MG63 (cell line): ENCODE measurements at regions not wholly inside any gene's neighbourhood (a gene's known extent, or its start where the extent isn't known, plus 50 kb on each side); places are given as distances from the start of the nearest gene placed in this dataset.
A peak's percentile ranks its signal among the peaks of the same experiment; 100 is the strongest.

Experiments
- DNase-seq: peaks from one replicate; pipeline ENCODE4 v3.0.0-alpha.2; 2020
- H3K27me3 ChIP-seq: fragments of 250-450 bp; sonication (Bioruptor Pico); 2 replicates; pipeline ENCODE4 v1.5.1; 2020; ENCODE audit warnings: mild to moderate bottlenecking, moderate library complexity
- H3K36me3 ChIP-seq: fragments of 250-450 bp; sonication (Bioruptor Pico); 2 replicates; pipeline ENCODE4 v1.5.1; 2020; ENCODE audit warnings: mild to moderate bottlenecking, moderate library complexity
- H3K4me3 ChIP-seq: fragments of 250-450 bp; sonication (Bioruptor Pico); 2 replicates; pipeline ENCODE4 v1.5.1; 2020; ENCODE audit warnings: mild to moderate bottlenecking, moderate library complexity
- H3K9me3 ChIP-seq: fragments of 250-450 bp; sonication (Bioruptor Pico); 2 replicates; pipeline ENCODE4 v1.5.1; 2020; ENCODE audit warnings: mild to moderate bottlenecking, moderate library complexity

DNA sequence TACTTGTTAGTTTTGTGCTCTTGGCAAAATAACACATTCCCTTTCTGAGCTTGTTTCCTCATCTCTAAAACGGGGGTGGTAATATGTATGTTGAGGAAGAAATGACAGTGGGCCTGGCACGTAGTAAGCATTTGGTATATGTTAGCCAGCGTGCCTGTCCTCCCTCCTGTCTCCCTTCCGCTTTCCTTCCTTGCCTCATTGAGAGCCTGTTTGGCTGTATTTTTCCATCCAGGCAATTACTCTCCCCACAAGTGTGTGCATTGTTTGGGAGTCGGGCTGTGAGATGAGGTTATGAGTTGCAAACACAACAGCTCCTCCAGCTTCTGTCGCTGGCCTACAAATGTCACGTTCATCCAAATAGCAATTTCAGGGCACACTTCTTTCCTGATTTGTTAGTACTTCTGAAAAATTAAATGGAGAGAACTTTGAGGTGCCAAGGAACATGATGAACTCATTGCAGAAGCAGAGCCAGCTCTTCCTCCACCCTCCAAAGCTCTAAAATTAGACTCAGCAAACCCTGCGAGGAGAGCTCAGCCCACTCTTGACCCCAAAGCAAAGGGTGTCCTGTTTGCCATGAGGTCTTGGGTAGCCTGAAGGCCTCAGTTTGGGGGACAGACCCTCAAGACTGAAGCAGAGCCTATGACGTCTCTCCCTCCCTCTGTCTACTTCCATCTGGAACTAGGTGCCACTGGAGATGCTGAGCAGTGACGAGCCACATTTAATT lies 50.7 kb upstream of the TOX2 start:
- no peaks in the 10 kb centered on the region for H3K9me3 ChIP-seq
- H3K4me3 ChIP-seq = no peak overlapping the region
- no peaks in the 10 kb centered on the region for H3K27me3 ChIP-seq
- no peak for DNase-seq
- no peaks in the 10 kb centered on the region for H3K36me3 ChIP-seq

DNA sequence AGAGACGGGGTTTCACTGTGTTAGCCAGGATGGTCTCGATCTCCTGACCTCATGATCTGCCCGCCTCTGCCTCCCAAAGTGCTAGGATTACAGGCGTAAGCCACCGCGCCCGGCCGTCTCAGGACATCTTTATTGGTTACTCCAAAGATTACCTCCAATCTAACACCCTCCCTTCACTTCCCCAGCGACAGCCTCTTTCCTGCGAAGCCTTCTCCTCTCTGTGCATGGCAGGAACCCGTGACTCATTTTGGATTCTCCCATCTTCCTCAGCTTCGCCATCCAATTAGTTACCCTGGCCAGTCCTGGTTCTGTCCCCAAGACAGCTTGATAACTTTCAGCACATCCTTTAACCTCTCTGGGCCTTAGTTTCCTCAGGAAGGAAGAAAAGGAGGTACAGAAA lies 51.3 kb upstream of the TOX2 start:
- H3K4me3 ChIP-seq = no peak overlapping the region
- H3K9me3 ChIP-seq = no peaks in the 10 kb centered on the region
- no peaks in the 10 kb centered on the region for H3K27me3 ChIP-seq
- no peaks in the 10 kb centered on the region for H3K36me3 ChIP-seq
- no peak for DNase-seq

- no peaks in the 10 kb centered on the region for H3K27me3 ChIP-seq
- DNase-seq = no peak
- H3K36me3 ChIP-seq = no peaks in the 10 kb centered on the region
Observed at GRCh38 chr20:43862438-43862837, 52.2 kb upstream of the TOX2 start.

GRCh38 chr20:43859994-43860393 lies 54.7 kb upstream of the TOX2 start:
- no peaks in the 10 kb centered on the region for H3K9me3 ChIP-seq

More at GRCh38 chr20:43862438-43862837, 52.2 kb upstream of the TOX2 start:
- Histone ChIP-seq H3K4me3 (no peak overlapping the region), H3K9me3 (no peaks in the 10 kb centered on the region)

GRCh38 chr20:43857932-43858331 lies 56.7 kb upstream of the TOX2 start:
- DNase-seq = no peak
- Histone ChIP-seq H3K4me3 (no peak overlapping the region), H3K27me3 (peaks cover 2% of the 10 kb centered on the region; the same call in 1 of the 2 replicates)

More at GRCh38 chr20:43859994-43860393, 54.7 kb upstream of the TOX2 start:
- DNase-seq = no peak
- Histone ChIP-seq H3K36me3 (no peaks in the 10 kb centered on the region), H3K4me3 (no peak overlapping the region), H3K27me3 (peaks cover 2% of the 10 kb centered on the region; the same call in 1 of the 2 replicates)

DNA sequence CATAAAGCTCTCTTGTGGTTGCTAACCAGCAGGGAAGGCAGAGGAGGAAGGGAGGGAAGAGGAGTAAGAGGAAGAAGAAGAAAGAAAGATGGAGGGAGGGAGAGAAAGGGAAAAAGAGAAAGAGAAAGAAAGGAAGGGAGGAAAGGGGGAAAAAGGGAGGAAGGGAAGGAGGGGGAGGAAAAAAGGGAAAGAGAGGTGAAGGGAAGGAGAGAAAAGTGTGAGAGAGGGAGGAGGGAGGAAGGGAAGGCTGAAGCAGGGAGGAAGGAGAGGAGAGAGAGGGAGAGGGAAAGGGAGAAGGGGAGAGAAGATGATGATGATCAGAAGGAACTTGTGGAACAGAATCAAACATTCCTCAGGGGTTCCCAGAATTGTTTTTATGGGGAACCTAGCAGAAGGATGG lies 57.5 kb upstream of the TOX2 start:
- Histone ChIP-seq H3K4me3 (no peak overlapping the region), H3K27me3 (peaks cover 2% of the 10 kb centered on the region; the same call in 1 of the 2 replicates), H3K9me3 (no peaks in the 10 kb centered on the region), H3K36me3 (no peaks in the 10 kb centered on the region)
- DNase-seq = no peak

More at GRCh38 chr20:43857932-43858331, 56.7 kb upstream of the TOX2 start:
- Histone ChIP-seq H3K9me3 (no peaks in the 10 kb centered on the region), H3K36me3 (no peaks in the 10 kb centered on the region)

GRCh38 chr20:43855803-43856202 lies 58.8 kb upstream of the TOX2 start:
- Histone ChIP-seq H3K27me3 (peaks cover 2% of the 10 kb centered on the region; the same call in 1 of the 2 replicates), H3K36me3 (no peaks in the 10 kb centered on the region), H3K4me3 (no peak overlapping the region), H3K9me3 (no peaks in the 10 kb centered on the region)
- DNase-seq = no peak

GRCh38 chr20:43853918-43854317 lies 60.7 kb upstream of the TOX2 start:
- Histone ChIP-seq H3K36me3 (no peaks in the 10 kb centered on the region), H3K4me3 (no peak overlapping the region), H3K9me3 (no peaks in the 10 kb centered on the region), H3K27me3 (peaks cover 2% of the 10 kb centered on the region; the same call in 1 of the 2 replicates)
- DNase-seq = no peak

DNA sequence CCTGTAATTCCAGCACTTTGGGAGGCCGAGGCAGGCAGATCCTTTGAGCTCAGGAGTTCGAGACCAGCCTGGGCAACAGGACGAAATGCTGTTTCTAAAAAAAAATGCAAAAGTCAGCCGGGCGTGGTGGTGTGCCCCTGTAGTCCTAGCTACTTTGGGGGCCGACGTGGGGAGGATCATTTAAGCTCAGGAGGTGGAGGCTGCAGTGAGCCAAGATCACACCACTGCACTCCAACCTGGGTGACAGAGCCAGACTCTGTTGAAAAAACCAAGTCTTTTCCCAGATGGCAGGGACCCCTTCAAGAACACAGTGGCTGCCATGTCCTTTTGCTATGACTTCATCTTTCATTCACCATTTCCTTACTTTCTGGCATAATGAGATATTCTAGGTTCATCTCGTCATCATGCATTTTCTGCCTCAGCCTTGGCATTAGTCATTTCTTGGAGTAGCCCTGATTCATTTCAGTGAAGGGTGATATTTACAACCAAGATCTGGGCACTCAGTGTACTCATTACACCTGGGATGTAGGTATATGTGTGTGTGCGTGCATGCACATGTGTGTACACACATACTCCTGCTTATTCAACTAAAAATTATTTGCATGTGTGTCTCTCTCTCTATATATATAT lies 61.4 kb upstream of the TOX2 start:
- no peak for DNase-seq
- H3K36me3 ChIP-seq = no peaks in the 10 kb centered on the region
- H3K9me3 ChIP-seq = no peaks in the 10 kb centered on the region
- H3K4me3 ChIP-seq = no peak overlapping the region
- peaks cover 2% of the 10 kb centered on the region; the same call in 1 of the 2 replicates for H3K27me3 ChIP-seq

- Histone ChIP-seq H3K9me3 (no peaks in the 10 kb centered on the region), H3K27me3 (no peaks in the 10 kb centered on the region), H3K36me3 (no peaks in the 10 kb centered on the region), H3K4me3 (no peak overlapping the region)
- DNase-seq = peak; percentile 60
Observed at GRCh38 chr20:43849496-43850186, 65.0 kb upstream of the TOX2 start.

- Histone ChIP-seq H3K27me3 (no peaks in the 10 kb centered on the region), H3K9me3 (no peaks in the 10 kb centered on the region), H3K36me3 (no peaks in the 10 kb centered on the region), H3K4me3 (no peak overlapping the region)
- DNase-seq = no peak
Observed at GRCh38 chr20:43846516-43846905, 68.1 kb upstream of the TOX2 start.

DNA sequence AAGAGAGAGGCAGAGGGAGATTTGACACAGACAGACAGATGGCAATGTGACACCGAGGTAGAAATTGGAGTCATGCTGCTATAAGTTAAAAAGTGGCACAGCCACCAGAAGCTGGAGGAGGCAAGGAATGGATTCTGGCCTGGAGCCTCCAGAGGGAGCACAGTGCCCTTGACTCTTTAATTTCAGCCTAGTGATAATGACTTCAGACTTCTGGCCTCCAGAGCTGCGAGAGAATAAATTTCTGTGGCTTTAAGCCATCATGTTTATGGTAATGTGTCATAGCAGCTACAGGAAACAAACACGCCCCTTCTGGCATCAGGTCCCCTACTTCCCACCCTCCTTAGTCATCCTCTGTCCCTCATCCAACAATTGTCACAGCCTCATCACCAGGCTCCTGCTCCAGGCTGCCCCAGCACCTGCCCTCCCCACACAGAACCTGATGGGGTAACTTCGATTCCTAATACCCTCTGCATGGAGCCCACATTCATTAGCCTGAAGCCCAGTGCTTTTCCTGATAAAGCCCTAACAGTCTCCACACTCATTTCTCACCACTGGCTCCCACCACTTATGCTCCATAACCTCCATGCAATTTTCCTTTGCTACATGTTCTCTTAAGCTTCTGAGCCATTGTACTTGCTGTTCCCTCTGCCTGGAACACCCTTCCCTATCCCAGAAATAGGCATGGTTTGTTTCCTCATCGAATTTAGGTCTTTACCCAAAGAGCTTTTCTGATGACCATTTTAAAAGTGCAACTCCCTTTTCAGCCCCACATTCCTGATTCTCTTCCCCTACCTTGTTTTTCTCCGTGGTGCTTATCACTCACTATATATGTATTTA lies 69.7 kb upstream of the TOX2 start:
- Histone ChIP-seq H3K9me3 (no peaks in the 10 kb centered on the region), H3K4me3 (no peak overlapping the region), H3K36me3 (no peaks in the 10 kb centered on the region), H3K27me3 (no peaks in the 10 kb centered on the region)
- DNase-seq = peak; percentile 91

- 0 out of 2 replicates have a peak, but pooled peaks cover 2% of the 10 kb centered on the region for H3K27me3 ChIP-seq
- no peaks in the 10 kb centered on the region for H3K9me3 ChIP-seq
- H3K4me3 ChIP-seq = no peak overlapping the region
- no peak for DNase-seq
- no peaks in the 10 kb centered on the region for H3K36me3 ChIP-seq
Observed at GRCh38 chr20:43843965-43844660, 70.5 kb upstream of the TOX2 start.

GRCh38 chr20:43843096-43843964 lies 71.3 kb upstream of the TOX2 start:
- DNase-seq = peak; percentile 84
- Histone ChIP-seq H3K27me3 (0 out of 2 replicates have a peak, but pooled peaks cover 2% of the 10 kb centered on the region), H3K9me3 (no peaks in the 10 kb centered on the region), H3K36me3 (no peaks in the 10 kb centered on the region), H3K4me3 (no peak overlapping the region)
